Thoracic aorta (tissue), 2 donors: ENCODE measurements at regions not wholly inside any gene's neighbourhood (a gene's known extent, or its start where the extent isn't known, plus 50 kb on each side); places are given as distances from the start of the nearest gene placed in this dataset.

ENCODE experiments used
- ATAC-seq: fragments of 150-250 bp; one replicate; pipeline ENCODE4 v1.8.0; 2017; ENCODE audit warnings: low read depth; ENCODE audit not compliant: insufficient number of reproducible peaks, low FRiP score
- DNase-seq: peaks from one replicate; pipeline ENCODE4 v3.0.0-alpha.2; 2020; ENCODE audit warnings: low spot score
- H3K27ac ChIP-seq, 2 donors: fragments of 200-600 bp; sonication (generic); 1 replicate in 1 of 2; 2 replicates in 1 of 2; pipeline ENCODE4 v1.5.1; 2016; ENCODE audit warnings: mild to moderate bottlenecking in 2 of 2, moderate library complexity in 2 of 2
- H3K27me3 ChIP-seq: fragments of 200-600 bp; sonication (generic); replicated peaks from 2 replicates; pipeline ENCODE4 v1.6.0; 2016; ENCODE audit warnings: mild to moderate bottlenecking; ENCODE audit not compliant: insufficient read depth
- H3K36me3 ChIP-seq: fragments of 200-600 bp; sonication (generic); one replicate; pipeline ENCODE4 v1.5.1; 2016
- H3K4me1 ChIP-seq, 2 donors: fragments of 200-600 bp; sonication (generic); 1 replicate in 1 of 2; 2 replicates in 1 of 2; pipeline versions ENCODE4 v1.5.1 to v1.6.0; 2016; ENCODE audit warnings: low read depth in 2 of 2, mild to moderate bottlenecking in 1 of 2; ENCODE audit not compliant: control insufficient read depth in 1 of 2
- H3K4me3 ChIP-seq: fragments of 200-600 bp; sonication (generic); 2 replicates; pipeline ENCODE4 v1.5.1; 2016; ENCODE audit warnings: mild to moderate bottlenecking
- H3K9me3 ChIP-seq: fragments of 200-600 bp; sonication (generic); 2 replicates; pipeline ENCODE4 v1.5.1; 2016
- TF ChIP-seq, protein P1 (sequence below): fragments of 200-600 bp; sonication (generic); IDR thresholded peaks from one replicate; pipeline ENCODE4 v1.5.1; 2019; ENCODE audit warnings: antibody characterized with exemption

DNA sequence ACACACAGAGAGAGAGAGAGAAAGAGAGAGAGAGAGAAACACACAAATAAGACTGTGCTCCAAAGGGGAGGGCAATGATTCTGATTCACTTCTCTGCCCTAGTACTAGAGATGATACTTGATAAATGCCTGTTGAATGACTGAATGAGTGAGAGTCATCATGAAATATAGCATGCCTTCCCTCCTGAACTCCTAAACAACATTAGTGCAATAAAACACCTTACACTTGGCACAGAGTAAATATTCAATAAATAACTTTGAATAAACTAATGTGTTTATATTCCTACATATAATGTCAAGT is 511.2 kb upstream of the RAG2 start:
- Histone ChIP-seq H3K4me3 (no peak overlapping the region), H3K27me3 (no peaks in the 10 kb centered on the region), H3K9me3 (no peaks in the 10 kb centered on the region), H3K36me3 (no peaks in the 10 kb centered on the region), H3K4me1 (no peaks in the 10 kb centered on the region), H3K27ac (no peak overlapping the region)
- DNase-seq: no peak
- TF ChIP-seq, protein P1, sequence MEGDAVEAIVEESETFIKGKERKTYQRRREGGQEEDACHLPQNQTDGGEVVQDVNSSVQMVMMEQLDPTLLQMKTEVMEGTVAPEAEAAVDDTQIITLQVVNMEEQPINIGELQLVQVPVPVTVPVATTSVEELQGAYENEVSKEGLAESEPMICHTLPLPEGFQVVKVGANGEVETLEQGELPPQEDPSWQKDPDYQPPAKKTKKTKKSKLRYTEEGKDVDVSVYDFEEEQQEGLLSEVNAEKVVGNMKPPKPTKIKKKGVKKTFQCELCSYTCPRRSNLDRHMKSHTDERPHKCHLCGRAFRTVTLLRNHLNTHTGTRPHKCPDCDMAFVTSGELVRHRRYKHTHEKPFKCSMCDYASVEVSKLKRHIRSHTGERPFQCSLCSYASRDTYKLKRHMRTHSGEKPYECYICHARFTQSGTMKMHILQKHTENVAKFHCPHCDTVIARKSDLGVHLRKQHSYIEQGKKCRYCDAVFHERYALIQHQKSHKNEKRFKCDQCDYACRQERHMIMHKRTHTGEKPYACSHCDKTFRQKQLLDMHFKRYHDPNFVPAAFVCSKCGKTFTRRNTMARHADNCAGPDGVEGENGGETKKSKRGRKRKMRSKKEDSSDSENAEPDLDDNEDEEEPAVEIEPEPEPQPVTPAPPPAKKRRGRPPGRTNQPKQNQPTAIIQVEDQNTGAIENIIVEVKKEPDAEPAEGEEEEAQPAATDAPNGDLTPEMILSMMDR: no peak
- no peak for ATAC-seq

DNA sequence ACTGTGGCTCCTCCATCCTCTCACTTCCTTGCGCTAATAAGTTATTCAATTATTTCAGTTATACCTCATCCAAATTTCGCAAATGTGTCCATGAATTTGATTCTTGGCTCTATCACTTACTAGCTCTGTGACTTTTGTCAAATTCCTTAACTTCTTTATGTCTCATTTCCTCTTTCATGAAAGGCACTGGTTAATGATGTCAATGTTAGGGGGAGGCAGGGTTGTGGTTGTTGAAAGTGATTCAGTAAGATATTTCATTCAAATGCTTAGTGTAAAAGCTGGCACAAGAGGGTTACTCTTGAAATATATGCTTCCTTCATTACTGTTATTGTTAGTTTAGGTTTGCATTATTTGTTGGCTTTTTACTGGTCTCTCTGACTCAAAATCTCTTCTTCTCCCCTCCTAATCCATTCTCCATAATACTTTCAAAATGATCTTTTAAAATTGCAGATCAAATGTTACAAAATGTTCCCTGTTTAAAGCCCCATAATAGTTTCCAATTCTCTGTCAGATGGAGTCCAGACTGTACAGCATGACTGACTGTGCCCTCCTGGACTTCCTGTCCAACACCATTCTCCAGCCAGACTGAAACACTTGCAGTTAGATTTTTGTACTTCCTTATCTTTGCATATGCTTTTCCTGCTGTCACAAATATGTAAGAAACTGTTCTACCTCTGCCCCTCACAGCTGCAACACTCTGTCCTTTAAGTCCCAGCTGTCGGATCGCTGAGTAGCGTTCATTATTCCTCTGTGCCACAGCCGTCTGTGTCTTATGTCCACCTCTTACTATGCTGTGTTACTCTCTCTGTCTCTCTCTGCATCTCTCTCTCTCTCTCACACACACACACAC is 510.6 kb upstream of the RAG2 start:
- Histone ChIP-seq H3K36me3 (no peaks in the 10 kb centered on the region), H3K27ac (no peak overlapping the region), H3K4me1 (no peaks in the 10 kb centered on the region), H3K9me3 (no peaks in the 10 kb centered on the region), H3K4me3 (no peak overlapping the region), H3K27me3 (no peaks in the 10 kb centered on the region)
- DNase-seq (no peak), ATAC-seq (no peak)
- TF ChIP-seq, protein P1: no peak

DNA sequence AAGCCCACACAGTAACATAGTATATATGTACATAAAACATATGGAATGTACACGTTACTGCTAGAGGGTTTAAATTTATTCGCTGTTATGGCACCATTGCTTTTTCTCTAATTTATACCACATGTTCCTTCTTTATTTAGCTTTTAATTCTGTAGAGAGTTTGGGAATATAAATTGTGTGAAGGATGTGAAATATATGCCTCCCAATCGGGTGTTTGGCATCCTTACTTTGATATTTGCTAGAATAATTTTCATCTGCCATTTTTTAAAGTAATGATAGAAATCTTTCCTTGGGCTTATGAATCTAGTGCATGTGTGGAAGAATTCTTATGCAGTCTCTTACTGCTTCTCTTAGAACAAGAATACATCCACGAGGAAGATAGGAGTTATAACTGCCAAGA is 509.8 kb upstream of the RAG2 start:
- H3K4me3 ChIP-seq: no peak overlapping the region
- H3K4me1 ChIP-seq: no peaks in the 10 kb centered on the region
- DNase-seq (no peak), ATAC-seq (no peak)
- H3K27me3 ChIP-seq: no peaks in the 10 kb centered on the region
- H3K27ac ChIP-seq: no peak overlapping the region
- no peaks in the 10 kb centered on the region for H3K36me3 ChIP-seq
- H3K9me3 ChIP-seq: no peaks in the 10 kb centered on the region
- TF ChIP-seq, protein P1: no peak

DNA sequence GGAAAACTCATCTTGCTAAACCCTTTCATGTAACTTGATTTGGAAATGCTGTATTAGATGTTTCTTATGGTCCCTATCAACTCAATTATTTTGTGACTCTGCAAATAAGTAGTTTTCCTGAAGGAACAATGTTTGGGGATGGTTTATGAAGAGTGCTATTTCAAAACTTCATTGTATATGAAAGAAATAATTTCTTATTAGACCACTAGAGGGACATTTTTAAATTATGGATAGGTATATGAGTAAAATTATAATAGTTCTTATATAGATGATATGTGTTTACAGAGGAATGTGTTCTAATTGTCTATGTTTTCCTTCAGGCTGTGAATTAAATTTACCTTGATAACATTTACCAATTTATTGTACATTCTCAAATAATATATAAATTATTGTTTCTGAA is 509.4 kb upstream of the RAG2 start:
- Histone ChIP-seq H3K9me3 (no peaks in the 10 kb centered on the region), H3K36me3 (no peaks in the 10 kb centered on the region), H3K4me3 (no peak overlapping the region), H3K4me1 (no peaks in the 10 kb centered on the region), H3K27me3 (no peaks in the 10 kb centered on the region), H3K27ac (no peak overlapping the region)
- TF ChIP-seq, protein P1: no peak
- no peak for ATAC-seq
- DNase-seq: no peak

DNA sequence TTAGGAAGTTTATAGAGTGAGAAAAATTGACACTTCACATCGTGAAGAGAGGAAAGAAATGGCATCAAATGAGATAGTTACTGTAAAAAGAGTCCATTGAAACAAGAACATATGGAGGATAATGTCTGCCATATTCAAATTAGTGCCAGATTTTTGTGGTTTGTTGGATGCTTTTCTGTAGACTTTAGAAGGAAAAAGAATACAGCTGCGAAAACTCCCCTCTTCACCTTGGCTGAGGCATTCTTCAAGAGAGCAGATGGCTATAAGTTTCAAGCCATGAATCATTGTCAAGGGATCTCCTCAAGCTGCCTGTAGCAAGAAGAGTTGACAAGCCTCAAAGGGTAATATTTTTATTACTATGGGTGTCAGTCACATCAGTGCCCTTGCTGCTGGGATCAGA is 507.4 kb upstream of the RAG2 start:
- TF ChIP-seq, protein P1: no peak
- ATAC-seq (no peak), DNase-seq (no peak)
- Histone ChIP-seq H3K4me1 (no peaks in the 10 kb centered on the region), H3K36me3 (no peaks in the 10 kb centered on the region), H3K4me3 (no peak overlapping the region), H3K9me3 (no peaks in the 10 kb centered on the region), H3K27ac (no peak overlapping the region), H3K27me3 (no peaks in the 10 kb centered on the region)
